ENCODE measurements at regions not wholly inside any gene's neighbourhood (a gene's known extent, or its start where the extent isn't known, plus 50 kb on each side); places are given as distances from the start of the nearest gene placed in this dataset.

- DNase-seq (ENCODE audit: low read depth, low spot score), result no peak
- in situ Hi-C loops (cut with HindIII; ENCODE audit: low sequenced_read_pairs), result no loop called here
- H3K4me3 ChIP-seq (ENCODE audit: low read depth, low read length), result no peak overlapping the region
- TF ChIP-seq, protein P1, sequence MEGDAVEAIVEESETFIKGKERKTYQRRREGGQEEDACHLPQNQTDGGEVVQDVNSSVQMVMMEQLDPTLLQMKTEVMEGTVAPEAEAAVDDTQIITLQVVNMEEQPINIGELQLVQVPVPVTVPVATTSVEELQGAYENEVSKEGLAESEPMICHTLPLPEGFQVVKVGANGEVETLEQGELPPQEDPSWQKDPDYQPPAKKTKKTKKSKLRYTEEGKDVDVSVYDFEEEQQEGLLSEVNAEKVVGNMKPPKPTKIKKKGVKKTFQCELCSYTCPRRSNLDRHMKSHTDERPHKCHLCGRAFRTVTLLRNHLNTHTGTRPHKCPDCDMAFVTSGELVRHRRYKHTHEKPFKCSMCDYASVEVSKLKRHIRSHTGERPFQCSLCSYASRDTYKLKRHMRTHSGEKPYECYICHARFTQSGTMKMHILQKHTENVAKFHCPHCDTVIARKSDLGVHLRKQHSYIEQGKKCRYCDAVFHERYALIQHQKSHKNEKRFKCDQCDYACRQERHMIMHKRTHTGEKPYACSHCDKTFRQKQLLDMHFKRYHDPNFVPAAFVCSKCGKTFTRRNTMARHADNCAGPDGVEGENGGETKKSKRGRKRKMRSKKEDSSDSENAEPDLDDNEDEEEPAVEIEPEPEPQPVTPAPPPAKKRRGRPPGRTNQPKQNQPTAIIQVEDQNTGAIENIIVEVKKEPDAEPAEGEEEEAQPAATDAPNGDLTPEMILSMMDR (IDR thresholded peaks at IDR 0.05; ENCODE audit: low read depth, low read length), result no peak
These were observed 171.0 kb downstream of the DHX15 start for GRCh38 chr4:24413311-24413784.

GRCh38 chr4:24411806-24412205 lies 172.5 kb downstream of the DHX15 start:
- no peak for DNase-seq (ENCODE audit: low read depth, low spot score)
- in situ Hi-C loops (cut with HindIII; ENCODE audit: low sequenced_read_pairs), result no loop called here
- H3K4me3 ChIP-seq (ENCODE audit: low read depth, low read length), result no peak overlapping the region
- TF ChIP-seq, protein P1 (IDR thresholded peaks at IDR 0.05; ENCODE audit: low read depth, low read length), result no peak

- in situ Hi-C loops (cut with HindIII; ENCODE audit: low sequenced_read_pairs), result no loop called here
- TF ChIP-seq, protein P1 (IDR thresholded peaks at IDR 0.05; ENCODE audit: low read depth, low read length), result no peak
- DNase-seq (ENCODE audit: low read depth, low spot score), result no peak
- H3K4me3 ChIP-seq (ENCODE audit: low read depth, low read length), result no peak overlapping the region
These were observed 173.1 kb downstream of the DHX15 start for GRCh38 chr4:24411299-24411698.

DNA sequence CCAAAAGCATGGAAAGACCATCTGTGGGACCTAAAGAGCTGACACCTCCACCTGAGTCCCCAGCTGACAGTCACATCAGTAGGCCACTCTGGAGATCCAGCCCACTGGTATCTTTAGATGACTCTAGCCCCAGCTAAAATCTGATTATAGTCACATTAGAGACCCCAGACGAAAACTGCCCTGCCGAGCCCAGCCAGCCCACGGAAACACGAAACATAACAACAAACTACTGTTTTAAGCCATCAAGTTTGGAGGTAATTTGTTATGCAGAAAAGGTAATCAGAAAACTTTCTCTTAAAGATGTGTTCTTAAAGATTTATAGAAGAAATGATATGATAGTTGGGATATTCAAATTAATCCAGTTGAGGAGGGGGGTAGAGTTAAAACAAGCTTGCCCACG lies 175.7 kb downstream of the DHX15 start:
- DNase-seq (ENCODE audit: low read depth, low spot score), result no peak
- TF ChIP-seq, protein P1 (IDR thresholded peaks at IDR 0.05; ENCODE audit: low read depth, low read length), result no peak
- H3K4me3 ChIP-seq (ENCODE audit: low read depth, low read length), result no peak overlapping the region
- in situ Hi-C loops (cut with HindIII; ENCODE audit: low sequenced_read_pairs), result no loop called here

DNA sequence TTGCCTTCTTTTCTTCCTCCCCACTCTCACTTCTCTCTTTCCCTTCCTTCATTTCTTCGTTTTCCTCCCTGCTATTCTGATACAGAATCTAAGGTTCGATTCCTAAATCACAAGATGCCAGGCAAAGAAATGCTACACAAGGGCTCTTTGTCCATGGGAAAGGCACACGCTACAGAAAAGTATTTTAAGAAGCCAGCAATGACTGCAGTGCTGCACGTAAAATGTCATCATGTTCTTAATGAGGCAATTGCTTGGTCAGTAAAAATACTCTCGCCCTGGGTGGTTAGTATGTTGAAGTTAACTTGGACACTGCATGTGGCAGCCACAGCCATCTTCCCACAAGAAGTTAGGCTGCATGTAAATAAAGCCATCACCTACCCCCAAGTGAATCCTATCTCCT lies 178.4 kb downstream of the DHX15 start:
- no peak for DNase-seq (ENCODE audit: low read depth, low spot score)
- in situ Hi-C loops (cut with HindIII; ENCODE audit: low sequenced_read_pairs), result no loop called here
- H3K4me3 ChIP-seq (ENCODE audit: low read depth, low read length), result no peak overlapping the region
- TF ChIP-seq, protein P1 (IDR thresholded peaks at IDR 0.05; ENCODE audit: low read depth, low read length), result no peak

- TF ChIP-seq, protein P1 (IDR thresholded peaks at IDR 0.05; ENCODE audit: low read depth, low read length), result no peak
- in situ Hi-C loops (cut with HindIII; ENCODE audit: low sequenced_read_pairs), result no loop called here
These were observed 179.0 kb downstream of the DHX15 start for GRCh38 chr4:24405341-24405740.

GRCh38 chr4:24404281-24404680 lies 180.1 kb downstream of the DHX15 start:
- peak; percentile 27 for DNase-seq (ENCODE audit: low read depth, low spot score)
- in situ Hi-C loops (cut with HindIII; ENCODE audit: low sequenced_read_pairs), result no loop called here
- TF ChIP-seq, protein P1 (IDR thresholded peaks at IDR 0.05; ENCODE audit: low read depth, low read length), result no peak
- H3K4me3 ChIP-seq (ENCODE audit: low read depth, low read length), result no peak overlapping the region

More at GRCh38 chr4:24405341-24405740, 179.0 kb downstream of the DHX15 start:
- H3K4me3 ChIP-seq (ENCODE audit: low read depth, low read length), result no peak overlapping the region
- no peak for DNase-seq (ENCODE audit: low read depth, low spot score)
